Body of pancreas (tissue), 4 donors: ENCODE measurements at regions not wholly inside any gene's neighbourhood (a gene's known extent, or its start where the extent isn't known, plus 50 kb on each side); places are given as distances from the start of the nearest gene placed in this dataset.

ENCODE experiments used
- CTCF ChIP-seq, 7 experiments: fragments of 450-650 bp in 4 of 7; fragments of 200-600 bp in 3 of 7; sonication (generic) in 3 of 7; IDR thresholded peaks; one replicate each; pipeline ENCODE4 v1.5.1; 2016 to 2019; ENCODE audit warnings: antibody characterized with exemption in 7 of 7
- POLR2A ChIP-seq, 3 donors: fragments of 450-650 bp; IDR thresholded peaks; one replicate each; pipeline ENCODE4 v1.6.1; 2016; ENCODE audit warnings: antibody characterized with exemption in 3 of 3, mild to moderate bottlenecking in 2 of 3

DNA sequence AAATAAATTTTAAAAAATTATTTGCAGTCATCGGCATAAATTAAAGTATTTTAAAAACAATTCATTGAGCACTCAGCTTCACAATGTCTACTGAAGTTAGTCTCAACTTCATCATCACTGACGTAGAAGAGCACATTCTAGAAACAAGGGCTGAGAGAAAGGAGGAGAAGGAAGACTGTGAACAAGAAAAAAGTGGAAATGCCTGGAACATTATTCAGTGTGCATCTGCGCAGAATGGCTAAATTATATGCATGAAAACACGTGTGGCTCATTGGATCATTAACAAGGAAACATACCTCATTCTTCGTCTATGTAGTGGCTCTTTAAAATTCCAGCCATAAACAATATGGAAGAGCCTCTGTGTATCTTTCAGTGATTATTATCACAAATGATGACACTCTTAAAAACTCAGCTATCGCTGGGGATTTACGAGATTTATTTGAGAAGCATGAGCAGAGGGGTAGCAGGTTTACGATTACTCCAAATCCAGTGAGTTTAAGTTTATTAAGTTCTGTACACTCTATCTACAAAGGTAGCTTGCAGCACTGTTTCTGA lies 404.2 kb upstream of the CDIN1 start:
- TF ChIP-seq CTCF (IDR thresholded peaks at IDR 0.05) = no peak
- no peak for TF ChIP-seq POLR2A (IDR thresholded peaks at IDR 0.05)
